NT2/D1 (cell line): ENCODE measurements at regions not wholly inside any gene's neighbourhood (a gene's known extent, or its start where the extent isn't known, plus 50 kb on each side); places are given as distances from the start of the nearest gene placed in this dataset.

Experiments
- DNase-seq: peaks from one replicate; pipeline ENCODE4 v3.0.0-alpha.2; 2011; ENCODE audit warnings: low read depth, low spot score
- H3K27me3 ChIP-seq: 2 replicates; pipeline ENCODE4 v1.6.0; 2011; ENCODE audit warnings: mild to moderate bottlenecking; ENCODE audit not compliant: insufficient read length, insufficient read depth
- H3K36me3 ChIP-seq: 2 replicates; pipeline ENCODE4 v1.6.1; 2011; ENCODE audit warnings: mild to moderate bottlenecking, low read length, mixed read lengths; ENCODE audit not compliant: insufficient read depth, insufficient read length
- H3K4me1 ChIP-seq: 2 replicates; pipeline ENCODE4 v1.5.1; 2011; ENCODE audit not compliant: insufficient read depth, insufficient read length
- H3K4me3 ChIP-seq: 2 replicates; pipeline ENCODE4 v1.5.1; 2011; ENCODE audit warnings: low read depth; ENCODE audit not compliant: insufficient read length
- H3K9ac ChIP-seq: 2 replicates; pipeline ENCODE4 v1.6.0; 2011; ENCODE audit warnings: low read depth; ENCODE audit not compliant: insufficient read length
- H3K9me3 ChIP-seq: 2 replicates; pipeline ENCODE4 v1.5.1; 2011; ENCODE audit warnings: mild to moderate bottlenecking, low read length; ENCODE audit not compliant: insufficient read depth
- SUZ12 ChIP-seq: IDR thresholded peaks from 2 replicates; pipeline ENCODE4 v1.6.1; 2011; ENCODE audit not compliant: insufficient read length, insufficient read depth; ENCODE audit errors: extremely low read depth
- YY1 ChIP-seq: IDR thresholded peaks from 2 replicates; pipeline ENCODE4 v1.6.1; 2011; ENCODE audit not compliant: insufficient read length, insufficient read depth
- ZNF274 ChIP-seq: IDR thresholded peaks from 2 replicates; pipeline ENCODE4 v1.6.1; 2011; ENCODE audit warnings: mild to moderate bottlenecking, low read depth, low read length

GRCh38 chr22:34976474-34976873 is 89.5 kb upstream of the ISX start:
- no peak for DNase-seq
- Histone ChIP-seq H3K4me1 (peaks cover 5% of the 10 kb centered on the region), H3K36me3 (no peaks in the 10 kb centered on the region), H3K9me3 (peaks cover 21% of the 10 kb centered on the region), H3K4me3 (no peak overlapping the region), H3K27me3 (no peaks in the 10 kb centered on the region), H3K9ac (no peak overlapping the region)
- TF ChIP-seq ZNF274, result no peak
- TF ChIP-seq SUZ12, result no peak
- no peak for TF ChIP-seq YY1

DNA sequence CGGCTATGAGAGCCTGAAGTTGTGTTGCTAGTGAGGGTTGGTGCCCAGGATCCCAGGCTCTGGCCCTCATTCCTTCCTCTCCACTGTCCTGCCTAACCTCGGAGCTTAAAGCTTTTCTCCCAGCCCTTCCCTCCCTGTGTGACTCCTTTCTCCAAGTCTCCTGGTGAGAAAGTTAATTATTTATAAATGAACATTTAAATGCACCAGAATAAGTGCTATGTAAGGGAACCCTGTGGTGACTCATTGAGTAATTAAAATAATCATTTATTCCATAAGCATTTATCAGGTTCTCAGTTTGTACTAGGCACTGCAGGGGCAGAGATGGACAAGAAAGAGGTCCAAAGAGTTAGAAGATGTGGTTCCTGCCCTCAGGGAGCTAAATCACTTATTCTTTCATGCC is 89.1 kb upstream of the ISX start:
- DNase-seq, result no peak
- Histone ChIP-seq H3K9me3 (peaks cover 21% of the 10 kb centered on the region), H3K36me3 (no peaks in the 10 kb centered on the region), H3K27me3 (no peaks in the 10 kb centered on the region), H3K4me1 (peaks cover 2% of the 10 kb centered on the region), H3K9ac (no peak overlapping the region), H3K4me3 (no peak overlapping the region)
- TF ChIP-seq YY1, result no peak

DNA sequence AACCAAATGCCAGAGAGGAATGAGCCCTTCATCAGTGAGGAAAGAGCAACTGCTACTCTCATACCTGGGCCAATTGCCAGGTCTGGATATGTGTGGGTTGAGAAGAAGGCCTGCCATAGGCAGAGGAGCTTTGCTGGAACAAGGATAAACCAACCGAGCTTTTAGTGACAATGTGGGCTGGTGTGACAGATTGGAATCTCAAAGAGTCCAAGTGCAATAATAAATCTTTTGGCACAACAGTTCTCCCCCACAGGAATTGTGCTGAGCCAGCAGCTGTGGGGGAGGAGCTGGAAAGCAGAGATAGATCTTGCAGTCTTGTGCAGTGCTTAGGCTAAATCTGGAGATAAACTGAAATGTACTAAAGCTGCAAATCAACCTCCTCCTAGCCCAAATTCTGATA is 79.4 kb upstream of the ISX start:
- no peak for DNase-seq
- Histone ChIP-seq H3K9me3 (peaks cover 20% of the 10 kb centered on the region), H3K4me1 (no peaks in the 10 kb centered on the region), H3K4me3 (no peak overlapping the region), H3K9ac (no peak overlapping the region), H3K36me3 (no peaks in the 10 kb centered on the region), H3K27me3 (no peaks in the 10 kb centered on the region)
- TF ChIP-seq SUZ12, result no peak
- no peak for TF ChIP-seq ZNF274
- no peak for TF ChIP-seq YY1

- Histone ChIP-seq H3K4me1 (no peaks in the 10 kb centered on the region), H3K4me3 (no peak overlapping the region), H3K9me3 (0 out of 2 replicates have a peak, but pooled peaks cover under 1% of the 10 kb centered on the region), H3K9ac (no peak overlapping the region), H3K36me3 (no peaks in the 10 kb centered on the region), H3K27me3 (no peaks in the 10 kb centered on the region)
- no peak for DNase-seq
- no peak for TF ChIP-seq YY1
- TF ChIP-seq ZNF274, result no peak
- TF ChIP-seq SUZ12, result no peak
Measured at GRCh38 chr22:34992672-34993071, 73.3 kb upstream of the ISX start.

DNA sequence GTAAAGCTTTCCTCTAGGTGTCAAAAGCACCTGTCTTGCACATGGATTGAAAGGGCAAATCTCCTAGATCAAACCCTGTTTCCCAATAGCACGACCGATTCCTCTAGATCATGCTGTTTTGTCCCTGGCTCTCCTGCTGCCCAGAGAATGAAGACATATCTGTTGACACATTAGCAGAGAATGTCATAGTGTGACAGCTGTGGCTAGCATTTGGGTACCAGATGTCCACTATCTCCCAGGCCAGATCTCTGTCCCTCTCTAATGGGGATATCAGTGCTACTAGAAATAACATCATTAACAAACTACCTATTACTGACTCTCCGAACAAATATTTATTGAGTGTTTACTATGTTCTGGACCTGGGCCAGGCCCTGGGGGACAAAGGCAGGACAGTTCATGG is 72.4 kb upstream of the ISX start:
- no peak for TF ChIP-seq ZNF274
- TF ChIP-seq YY1, result no peak
- no peak for TF ChIP-seq SUZ12
- no peaks in the 10 kb centered on the region for H3K36me3 ChIP-seq

DNA sequence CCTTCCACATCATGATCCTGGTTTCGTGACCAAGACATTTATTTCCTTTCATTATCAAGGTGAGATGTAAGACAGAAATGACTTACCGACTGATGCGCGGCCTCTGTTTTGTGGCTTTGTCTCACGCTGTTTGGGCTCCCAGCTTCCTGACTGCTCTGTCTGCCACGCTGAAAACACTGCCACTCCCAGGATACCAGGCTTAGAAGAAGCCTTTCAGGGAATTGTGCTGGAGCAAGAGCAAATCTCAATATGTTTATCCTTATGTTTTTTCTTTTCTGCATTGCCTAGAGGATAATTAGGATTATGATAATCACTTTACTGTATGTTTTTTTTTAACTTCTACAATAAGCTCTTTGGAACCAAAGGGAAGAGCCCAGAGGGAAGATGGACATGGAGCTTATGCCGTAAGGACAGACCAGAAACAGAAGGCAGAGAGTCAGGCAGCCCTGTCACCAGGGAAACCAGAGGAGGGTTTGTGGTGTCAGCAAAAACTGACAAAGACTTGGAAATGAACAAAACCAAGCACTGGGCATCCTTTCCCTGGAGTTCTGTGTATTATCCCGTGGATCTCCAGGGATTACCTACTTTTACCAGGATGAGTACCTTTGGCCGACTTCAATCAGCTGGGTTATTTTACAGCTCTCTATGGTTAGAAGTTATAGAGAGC is 68.2 kb upstream of the ISX start:
- Histone ChIP-seq H3K9me3 (no peaks in the 10 kb centered on the region), H3K36me3 (no peaks in the 10 kb centered on the region), H3K4me3 (no peak overlapping the region), H3K27me3 (no peaks in the 10 kb centered on the region), H3K9ac (no peak overlapping the region), H3K4me1 (no peaks in the 10 kb centered on the region)
- no peak for DNase-seq
- no peak for TF ChIP-seq ZNF274
- TF ChIP-seq SUZ12, result no peak
- no peak for TF ChIP-seq YY1

More for the DNA sequence above, 72.4 kb upstream of the ISX start:
- DNase-seq, result no peak
- no peak overlapping the region for H3K9ac ChIP-seq
- no peak overlapping the region for H3K4me3 ChIP-seq
- no peaks in the 10 kb centered on the region for H3K27me3 ChIP-seq
- no peaks in the 10 kb centered on the region for H3K4me1 ChIP-seq
- no peaks in the 10 kb centered on the region for H3K9me3 ChIP-seq

DNA sequence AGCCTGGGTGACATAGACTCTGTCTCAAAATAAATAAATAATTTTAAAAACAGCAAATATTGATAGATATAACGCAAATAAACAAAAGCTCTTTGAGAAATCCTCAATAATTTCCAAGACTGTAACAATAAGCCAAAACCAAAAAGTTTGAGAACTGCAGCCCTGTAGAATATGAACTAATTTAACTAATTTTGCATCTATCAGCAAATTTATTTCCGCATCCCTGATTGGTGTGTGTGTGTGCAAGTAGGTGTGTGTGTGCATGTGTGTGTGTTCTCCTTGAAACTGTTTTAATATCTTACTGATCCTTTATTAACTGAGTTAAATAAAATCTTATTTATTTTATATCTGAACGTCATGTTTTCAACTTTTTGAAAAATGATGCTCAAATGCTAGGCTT is 67.0 kb upstream of the ISX start:
- no peaks in the 10 kb centered on the region for H3K9me3 ChIP-seq
- no peaks in the 10 kb centered on the region for H3K27me3 ChIP-seq
- no peak overlapping the region for H3K4me3 ChIP-seq
- TF ChIP-seq SUZ12 (no peak), YY1 (no peak), ZNF274 (no peak)
- DNase-seq, result no peak
- H3K4me1 ChIP-seq, result no peaks in the 10 kb centered on the region
- H3K9ac ChIP-seq, result no peak overlapping the region
- no peaks in the 10 kb centered on the region for H3K36me3 ChIP-seq

DNA sequence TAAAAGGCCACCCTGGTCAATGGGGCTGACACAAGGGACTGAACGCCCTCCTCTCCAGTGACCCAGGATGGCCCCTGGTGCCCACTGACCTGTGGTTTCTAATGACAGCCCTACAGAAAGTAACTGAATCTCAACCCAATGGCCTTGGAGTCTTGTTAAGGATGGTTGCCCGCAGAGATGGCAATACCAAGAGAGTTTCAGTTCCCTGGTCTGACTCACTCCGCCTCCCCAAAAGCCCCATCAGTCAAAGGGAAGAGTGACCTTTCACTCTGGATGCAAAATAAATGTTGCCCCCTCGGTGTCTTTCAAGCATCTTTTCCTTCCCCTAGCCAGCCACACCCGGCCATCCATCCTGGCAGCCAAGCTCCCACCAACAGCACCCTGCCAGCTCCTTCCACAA is 57.7 kb upstream of the ISX start:
- DNase-seq, result no peak
- no peaks in the 10 kb centered on the region for H3K27me3 ChIP-seq
- TF ChIP-seq SUZ12, result no peak
- no peak for TF ChIP-seq ZNF274
- TF ChIP-seq YY1, result no peak
- H3K9ac ChIP-seq, result no peak overlapping the region
- no peaks in the 10 kb centered on the region for H3K4me1 ChIP-seq
- H3K4me3 ChIP-seq, result no peak overlapping the region
- no peaks in the 10 kb centered on the region; the same call in 1 of the 2 replicates for H3K9me3 ChIP-seq
- H3K36me3 ChIP-seq, result no peaks in the 10 kb centered on the region
